ENCODE measurements at regions not wholly inside any gene's neighbourhood (a gene's known extent, or its start where the extent isn't known, plus 50 kb on each side); places are given as distances from the start of the nearest gene placed in this dataset.
A peak's percentile ranks its signal among the peaks of the same experiment; 100 is the strongest.

DNA sequence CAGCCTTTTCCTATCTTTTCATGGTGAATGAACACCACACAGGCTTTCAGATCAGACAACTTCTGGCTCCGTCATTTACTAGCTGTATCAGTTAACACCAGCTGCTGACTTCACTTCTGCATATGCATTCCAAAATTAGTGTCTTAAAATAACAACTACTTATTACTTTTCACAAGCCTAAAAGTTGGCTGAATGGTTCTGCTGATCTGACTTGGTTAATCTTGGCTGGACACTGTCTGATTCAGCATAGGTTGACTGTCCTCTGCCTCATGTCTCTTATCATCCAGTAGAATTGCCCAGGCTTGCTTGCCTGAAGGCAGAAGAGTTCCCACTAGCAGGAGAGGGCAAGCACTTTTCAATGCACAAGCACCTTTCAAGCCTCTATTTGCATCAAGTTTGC, 72.7 kb downstream of the MARCHF4 start:
- H3K27me3 Mint-ChIP-seq = peaks cover 6 to 11% of the 10 kb centered on the region in 2 donors

DNA sequence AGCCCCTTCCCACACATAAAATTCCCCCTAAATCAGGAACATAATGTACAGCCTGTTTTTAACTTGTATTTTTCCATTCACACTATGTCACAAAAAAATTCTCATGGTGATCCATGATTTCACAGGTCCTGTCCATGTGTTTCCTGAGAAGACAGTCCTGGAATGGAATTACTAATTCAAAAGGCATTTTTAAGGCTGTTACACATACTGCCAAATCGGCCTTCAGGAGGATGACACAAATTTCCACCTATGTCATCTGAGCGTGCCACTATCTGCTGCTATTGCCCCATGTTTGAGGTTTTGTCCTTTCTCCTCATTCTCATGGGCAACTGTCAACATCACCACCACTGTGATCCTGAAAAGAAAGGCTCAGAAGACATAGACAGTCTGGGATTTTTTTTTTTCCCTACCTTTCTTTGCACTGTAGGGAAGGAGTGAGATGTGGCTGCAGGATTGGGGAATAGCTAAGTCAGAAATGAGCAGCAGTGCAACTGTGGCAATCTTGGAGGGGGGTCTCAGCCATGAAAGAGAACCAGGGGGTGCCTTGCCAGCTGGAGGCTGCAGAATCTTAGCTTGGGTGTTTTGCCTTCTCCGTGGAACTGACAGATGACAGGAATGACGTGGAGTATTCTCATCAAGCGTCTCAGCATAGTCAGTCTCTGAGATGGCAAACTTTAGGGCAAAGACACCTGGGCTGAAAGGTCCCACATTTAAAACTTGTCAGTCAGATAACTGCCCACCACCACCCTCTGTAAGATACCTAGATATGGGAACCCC, 73.4 kb downstream of the MARCHF4 start:
- H3K27me3 Mint-ChIP-seq = peaks cover 6 to 11% of the 10 kb centered on the region in 2 donors
- H3K9me3 Mint-ChIP-seq = no peaks in the 10 kb centered on the region
- H3K36me3 Mint-ChIP-seq (ENCODE audit: insufficient read depth) = no peaks in the 10 kb centered on the region
- ATAC-seq (replicated peaks) = no peak
- H3K4me3 Mint-ChIP-seq = no peak overlapping the region
- H3K27ac Mint-ChIP-seq = no peak overlapping the region
- H3K4me1 Mint-ChIP-seq (ENCODE audit: low read depth in 2 of 2) = peaks cover 3 to 4% of the 10 kb centered on the region in 2 donors
- DNase-seq = no peak

More for the DNA sequence above, 72.7 kb downstream of the MARCHF4 start:
- H3K4me1 Mint-ChIP-seq (ENCODE audit: low read depth in 2 of 2) = peaks cover 3 to 4% of the 10 kb centered on the region in 2 donors
- H3K4me3 Mint-ChIP-seq = no peak overlapping the region
- H3K9me3 Mint-ChIP-seq = no peaks in the 10 kb centered on the region
- no peak for DNase-seq
- no peak overlapping the region for H3K27ac Mint-ChIP-seq
- no peak for ATAC-seq (replicated peaks)
- H3K36me3 Mint-ChIP-seq (ENCODE audit: insufficient read depth) = no peaks in the 10 kb centered on the region

DNA sequence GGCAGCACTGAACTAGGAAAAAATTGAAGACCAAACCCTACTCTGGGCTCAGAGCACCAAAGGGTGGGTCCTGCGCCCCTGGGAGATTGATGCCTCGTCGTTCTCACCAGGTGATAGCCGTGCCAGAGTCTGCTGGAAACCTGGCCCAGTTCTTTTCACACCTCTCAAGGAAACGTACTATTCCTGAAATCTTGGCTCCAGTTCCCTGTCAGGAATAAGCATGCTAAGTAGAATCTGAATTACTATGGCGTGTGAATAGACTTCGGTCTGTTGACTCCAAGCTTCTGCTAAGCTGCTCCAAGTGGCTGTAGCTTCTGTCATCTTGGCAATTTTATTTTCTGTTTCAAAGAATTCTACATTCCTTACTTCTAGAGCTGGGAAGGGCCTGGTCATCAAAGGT, 75.4 kb downstream of the MARCHF4 start:
- peaks cover 3 to 4% of the 10 kb centered on the region in 2 donors for H3K4me1 Mint-ChIP-seq (ENCODE audit: low read depth in 2 of 2)
- DNase-seq (no peak), ATAC-seq (replicated peaks) (no peak)
- no peaks in the 10 kb centered on the region for H3K9me3 Mint-ChIP-seq
- peaks cover 6 to 11% of the 10 kb centered on the region in 2 donors for H3K27me3 Mint-ChIP-seq
- peak overlapping the region in 1 of 2 donors; percentile 66 for H3K27ac Mint-ChIP-seq
- H3K4me3 Mint-ChIP-seq = no peak overlapping the region
- H3K36me3 Mint-ChIP-seq (ENCODE audit: insufficient read depth) = no peaks in the 10 kb centered on the region

DNA sequence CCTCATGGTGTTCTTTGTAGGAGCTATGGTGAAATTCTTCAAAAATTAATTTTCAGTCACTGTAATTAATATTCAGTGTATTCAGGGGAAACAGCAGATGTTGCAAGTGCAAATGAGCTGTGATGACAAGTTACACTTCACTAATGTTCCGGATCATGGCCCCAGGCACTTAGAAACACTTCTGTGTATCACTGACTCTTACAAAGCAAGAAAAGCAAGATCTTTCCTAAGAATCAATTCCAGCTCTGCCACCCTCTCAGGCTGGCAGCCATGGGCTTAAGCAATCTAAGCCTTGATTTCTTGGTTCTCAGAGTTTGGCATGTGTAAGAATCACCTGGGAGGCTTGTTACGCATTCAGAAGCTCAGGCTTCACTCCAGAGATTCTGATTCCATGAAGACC, 78.0 kb downstream of the MARCHF4 start:
- DNase-seq (no peak), ATAC-seq (replicated peaks) (no peak)
- Mint-ChIP-seq H3K4me1 (ENCODE audit: low read depth in 2 of 2) (peaks cover 3 to 4% of the 10 kb centered on the region in 2 donors), H3K36me3 (ENCODE audit: insufficient read depth) (no peaks in the 10 kb centered on the region), H3K4me3 (no peak overlapping the region), H3K27me3 (no peaks in the 10 kb centered on the region), H3K27ac (no peak overlapping the region), H3K9me3 (no peaks in the 10 kb centered on the region)

DNA sequence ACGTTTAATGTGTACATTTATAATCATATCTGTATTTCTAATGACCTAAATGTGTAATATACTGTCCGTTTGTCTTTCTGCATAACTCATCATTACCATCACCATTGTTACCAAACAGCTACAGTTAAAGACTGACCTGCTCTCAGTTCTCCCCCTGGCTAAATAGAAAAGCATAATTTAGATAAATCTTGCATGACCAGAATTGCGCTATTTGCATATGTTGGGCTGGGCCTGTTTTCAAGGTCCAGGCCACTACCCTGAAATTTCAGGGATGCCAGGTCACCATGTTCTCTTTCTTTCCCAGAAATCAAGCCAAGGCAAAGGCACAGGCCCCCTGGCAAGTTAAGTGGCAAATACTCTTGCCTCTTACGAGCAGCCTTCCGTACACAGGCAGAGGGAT, 78.4 kb downstream of the MARCHF4 start:
- Mint-ChIP-seq H3K27ac (no peak overlapping the region), H3K9me3 (no peaks in the 10 kb centered on the region), H3K36me3 (ENCODE audit: insufficient read depth) (no peaks in the 10 kb centered on the region), H3K4me1 (ENCODE audit: low read depth in 2 of 2) (peaks cover 3 to 4% of the 10 kb centered on the region in 2 donors), H3K27me3 (no peaks in the 10 kb centered on the region), H3K4me3 (no peak overlapping the region)
- DNase-seq (no peak), ATAC-seq (replicated peaks) (no peak)

DNA sequence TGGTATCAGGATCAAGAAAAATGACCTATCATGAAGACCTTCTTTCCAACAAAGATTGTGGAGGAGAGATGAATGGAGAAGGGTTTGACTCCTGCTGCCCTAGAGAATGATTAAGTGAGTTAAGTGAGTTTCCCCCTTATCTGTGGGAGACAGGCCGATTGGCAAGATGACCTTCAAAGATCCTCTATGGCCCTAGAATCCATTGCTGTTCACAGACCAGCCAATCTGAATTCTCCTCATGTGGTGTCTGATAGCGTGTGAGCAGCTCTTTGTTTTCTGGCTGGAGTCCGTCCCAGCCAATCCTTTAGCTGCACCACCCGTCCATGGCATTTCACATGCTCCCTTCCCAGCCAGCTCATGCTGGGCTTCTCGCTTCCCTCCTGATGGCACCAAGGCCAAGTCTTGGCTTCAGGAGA, 79.4 kb downstream of the MARCHF4 start:
- Mint-ChIP-seq H3K4me3 (no peak overlapping the region), H3K4me1 (ENCODE audit: low read depth in 2 of 2) (peaks cover 3 to 4% of the 10 kb centered on the region in 2 donors), H3K9me3 (no peaks in the 10 kb centered on the region), H3K27me3 (no peaks in the 10 kb centered on the region), H3K36me3 (ENCODE audit: insufficient read depth) (no peaks in the 10 kb centered on the region), H3K27ac (no peak overlapping the region)
- DNase-seq = no peak
- ATAC-seq (replicated peaks) = no peak

DNA sequence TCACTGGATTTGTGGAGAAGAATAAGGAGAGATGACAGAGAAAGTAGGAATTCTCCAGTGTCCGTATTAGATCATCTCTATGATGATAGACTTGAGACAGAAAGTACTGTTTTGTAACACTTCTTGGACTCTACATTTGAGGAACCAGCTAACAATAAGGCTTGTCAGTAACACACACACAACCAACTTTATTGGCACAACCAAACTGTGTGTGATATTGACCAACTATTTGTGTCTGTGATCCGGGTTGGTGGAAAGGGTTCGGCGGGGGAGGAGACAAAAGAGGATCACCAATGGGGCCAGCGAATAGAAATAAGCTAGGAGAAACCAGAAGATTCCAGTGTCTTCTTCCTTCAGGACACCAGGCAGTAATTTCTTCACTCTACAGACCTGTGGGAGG, 79.8 kb downstream of the MARCHF4 start:
- H3K4me3 Mint-ChIP-seq = no peak overlapping the region
- ATAC-seq (replicated peaks) = no peak
- H3K36me3 Mint-ChIP-seq (ENCODE audit: insufficient read depth) = no peaks in the 10 kb centered on the region
- no peaks in the 10 kb centered on the region for H3K9me3 Mint-ChIP-seq
- no peaks in the 10 kb centered on the region for H3K27me3 Mint-ChIP-seq
- H3K4me1 Mint-ChIP-seq (ENCODE audit: low read depth in 2 of 2) = peaks cover 3 to 4% of the 10 kb centered on the region in 2 donors
- H3K27ac Mint-ChIP-seq = no peak overlapping the region
- DNase-seq = no peak

DNA sequence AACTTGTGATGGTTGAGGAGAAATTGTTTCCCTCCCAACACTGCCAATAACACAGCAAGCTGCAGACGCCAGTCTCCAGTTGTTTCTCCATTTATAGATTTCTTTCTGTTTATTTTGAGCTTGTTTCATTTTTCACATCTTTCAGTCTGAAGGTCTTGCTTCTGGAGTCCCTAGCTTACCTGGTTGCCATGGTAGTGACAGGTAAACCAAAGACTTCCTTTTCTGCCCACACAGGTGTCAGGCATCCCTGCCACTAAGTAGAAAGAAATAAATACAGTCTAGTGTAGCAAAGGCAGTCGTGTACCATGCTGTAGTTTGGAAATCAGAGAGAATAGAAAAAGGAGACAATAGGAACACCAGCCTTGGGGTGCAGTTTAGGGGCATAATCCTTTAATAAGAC, 82.8 kb downstream of the MARCHF4 start:
- Mint-ChIP-seq H3K27me3 (peaks cover 10 to 17% of the 10 kb centered on the region in 2 donors), H3K9me3 (no peaks in the 10 kb centered on the region), H3K4me3 (no peak overlapping the region), H3K27ac (no peak overlapping the region), H3K36me3 (ENCODE audit: insufficient read depth) (no peaks in the 10 kb centered on the region), H3K4me1 (ENCODE audit: low read depth in 2 of 2) (no peaks in the 10 kb centered on the region)
- ATAC-seq (replicated peaks) (no peak), DNase-seq (no peak)

DNA sequence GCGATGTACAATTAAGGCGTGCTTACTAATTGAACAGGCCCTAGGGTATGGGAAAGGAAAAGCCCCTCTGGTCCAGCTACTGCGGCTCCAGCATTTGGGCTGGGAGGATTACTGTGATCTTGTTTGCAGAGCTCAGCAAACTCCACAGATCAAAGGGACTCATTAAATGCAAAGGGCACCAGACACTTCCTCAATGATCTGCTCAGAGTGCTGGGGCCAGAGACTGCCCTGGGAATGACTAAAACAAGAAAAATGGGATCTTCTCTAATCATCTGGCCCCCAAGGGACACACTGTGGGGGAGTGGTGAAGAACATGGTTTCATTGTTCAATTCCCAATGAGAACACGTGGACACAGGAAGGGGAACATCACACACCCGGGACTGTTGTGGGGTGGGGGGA, 85.0 kb downstream of the MARCHF4 start:
- Mint-ChIP-seq H3K27me3 (peaks cover 10 to 17% of the 10 kb centered on the region in 2 donors), H3K4me3 (no peak overlapping the region), H3K4me1 (ENCODE audit: low read depth in 2 of 2) (peaks cover 0 to 3% of the 10 kb centered on the region in 2 donors), H3K27ac (no peak overlapping the region), H3K36me3 (ENCODE audit: insufficient read depth) (no peaks in the 10 kb centered on the region), H3K9me3 (no peaks in the 10 kb centered on the region)
- ATAC-seq (replicated peaks) (no peak), DNase-seq (no peak)

DNA sequence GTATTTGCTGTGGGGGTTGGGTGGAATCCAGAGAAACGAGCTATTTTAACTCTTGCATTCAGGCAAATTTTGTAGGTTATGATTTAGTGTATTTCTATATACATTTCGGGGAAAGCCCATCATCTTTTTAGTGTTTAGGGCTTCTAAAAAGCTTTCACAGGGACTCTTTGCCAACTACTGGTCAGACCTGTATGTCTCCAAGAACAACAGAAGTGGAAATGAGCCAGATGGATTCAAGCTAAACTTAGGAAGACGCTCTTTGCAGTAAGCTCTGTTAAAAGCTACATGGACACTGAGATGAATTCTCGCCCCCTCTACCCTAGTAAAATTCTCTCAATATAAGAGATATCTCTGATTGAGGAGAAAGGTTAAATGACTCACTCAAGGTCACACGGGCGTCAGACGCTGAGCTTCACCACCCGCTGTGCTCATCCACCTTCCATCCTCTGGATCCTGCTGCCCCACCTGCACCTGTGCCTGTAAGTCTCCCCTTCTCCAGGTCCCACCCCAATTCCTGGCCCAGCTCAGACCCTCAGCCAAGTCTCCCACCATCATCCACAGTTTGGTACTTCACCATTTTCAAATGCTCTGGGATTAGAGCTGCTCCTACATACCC, 85.6 kb downstream of the MARCHF4 start:
- H3K4me3 Mint-ChIP-seq = no peak overlapping the region
- H3K9me3 Mint-ChIP-seq = no peaks in the 10 kb centered on the region
- H3K36me3 Mint-ChIP-seq (ENCODE audit: insufficient read depth) = no peaks in the 10 kb centered on the region
- H3K27ac Mint-ChIP-seq = no peak overlapping the region
- H3K4me1 Mint-ChIP-seq (ENCODE audit: low read depth in 2 of 2) = peaks cover 0 to 3% of the 10 kb centered on the region in 2 donors
- no peak for ATAC-seq (replicated peaks)
- no peak for DNase-seq
- peaks cover 10 to 17% of the 10 kb centered on the region in 2 donors for H3K27me3 Mint-ChIP-seq

DNA sequence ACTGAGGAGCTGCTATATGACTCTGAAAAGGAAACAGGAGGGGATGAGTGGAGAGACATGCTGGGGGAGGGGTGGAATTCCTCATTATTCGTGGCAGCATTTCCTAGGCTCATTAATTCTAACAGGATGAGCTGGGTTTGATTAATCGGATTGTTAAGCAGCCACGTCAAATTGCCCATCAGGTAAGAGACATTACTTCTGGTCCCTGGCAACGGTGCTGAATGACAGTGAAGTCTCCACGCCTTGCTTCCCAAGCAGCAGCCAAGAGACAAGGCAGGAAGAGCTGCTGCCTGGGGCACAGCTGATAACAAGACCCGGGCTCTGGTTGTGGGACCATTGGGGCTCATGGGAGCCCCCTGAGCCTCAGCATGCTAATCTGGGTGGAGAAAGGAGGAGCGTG, 86.6 kb downstream of the MARCHF4 start:
- peaks cover 2% of the 10 kb centered on the region for H3K36me3 Mint-ChIP-seq (ENCODE audit: insufficient read depth)
- H3K27ac Mint-ChIP-seq = no peak overlapping the region
- ATAC-seq (replicated peaks) (no peak), DNase-seq (no peak)
- peaks cover 0 to 3% of the 10 kb centered on the region in 2 donors for H3K4me1 Mint-ChIP-seq (ENCODE audit: low read depth in 2 of 2)
- H3K27me3 Mint-ChIP-seq = peaks cover 10 to 17% of the 10 kb centered on the region in 2 donors
- H3K4me3 Mint-ChIP-seq = no peak overlapping the region
- no peaks in the 10 kb centered on the region for H3K9me3 Mint-ChIP-seq

DNA sequence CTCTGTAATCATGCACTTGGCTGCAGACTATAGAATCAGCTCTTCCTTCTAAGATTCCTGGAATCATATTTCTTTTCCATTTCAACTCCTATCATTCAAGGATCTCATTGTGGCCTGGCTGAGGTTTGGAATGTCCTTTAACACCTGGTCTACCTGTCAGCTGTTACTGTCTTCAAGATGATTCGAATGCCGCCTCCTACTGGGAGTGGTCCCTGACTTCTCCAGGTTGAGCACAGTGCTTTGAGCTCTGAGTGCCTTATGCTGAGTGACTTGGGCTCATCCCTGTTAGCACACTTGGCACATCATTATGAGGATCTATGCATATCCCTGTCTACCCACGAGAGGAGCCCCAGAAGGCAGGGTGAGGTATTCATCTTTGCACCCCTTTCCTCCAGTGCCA, 87.6 kb downstream of the MARCHF4 start:
- Mint-ChIP-seq H3K4me3 (no peak overlapping the region), H3K4me1 (ENCODE audit: low read depth in 2 of 2) (peaks cover 0 to 3% of the 10 kb centered on the region in 2 donors), H3K9me3 (no peaks in the 10 kb centered on the region), H3K36me3 (ENCODE audit: insufficient read depth) (peaks cover 2% of the 10 kb centered on the region), H3K27ac (no peak overlapping the region), H3K27me3 (peaks cover 10 to 17% of the 10 kb centered on the region in 2 donors)
- ATAC-seq (replicated peaks) (no peak), DNase-seq (no peak)

DNA sequence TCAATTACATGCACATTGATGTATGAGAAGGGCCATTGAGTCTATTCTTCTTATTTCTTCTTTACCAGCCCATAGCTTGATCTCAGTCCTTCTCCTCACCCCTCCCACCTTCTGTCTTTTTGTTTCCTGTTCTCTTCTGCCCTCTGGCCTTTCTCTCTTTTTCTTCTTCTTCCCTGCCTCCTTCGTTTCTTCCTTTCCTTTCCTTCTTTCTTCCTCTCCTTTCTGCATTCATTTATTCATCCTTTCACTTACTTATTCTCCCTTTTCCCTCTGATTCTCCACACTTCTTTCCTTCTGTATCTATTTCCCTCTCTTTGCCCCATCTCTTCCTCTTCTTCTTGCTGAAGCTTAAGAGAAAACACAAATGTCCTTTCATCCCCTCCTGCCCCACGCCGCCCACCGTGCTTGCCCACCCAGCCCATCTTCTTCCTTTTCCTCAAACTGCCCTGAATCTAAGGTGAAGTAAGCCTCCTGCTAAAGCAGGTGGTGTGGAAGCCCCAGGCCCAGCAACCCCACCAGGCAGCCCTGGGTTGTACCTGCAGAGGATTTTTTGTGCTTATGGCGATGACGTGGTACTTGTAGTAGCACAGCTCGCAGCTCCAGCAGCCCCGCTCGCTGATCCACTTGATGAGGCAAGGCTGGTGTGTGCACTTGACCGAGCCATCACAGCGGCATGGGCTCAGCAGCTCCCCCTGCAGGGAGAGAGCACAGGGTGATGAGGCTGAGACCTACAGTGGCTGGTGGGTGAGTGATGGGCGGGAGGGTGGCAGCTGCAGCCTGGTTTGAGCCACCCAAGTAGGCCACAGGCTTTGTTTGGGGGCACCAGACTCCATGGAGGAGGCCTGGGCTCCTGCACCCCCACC, 89.0 kb downstream of the MARCHF4 start:
- Mint-ChIP-seq H3K36me3 (ENCODE audit: insufficient read depth) (peaks cover 2% of the 10 kb centered on the region), H3K27me3 (peaks cover 10 to 17% of the 10 kb centered on the region in 2 donors), H3K4me1 (ENCODE audit: low read depth in 2 of 2) (peaks cover 0 to 3% of the 10 kb centered on the region in 2 donors), H3K4me3 (no peak overlapping the region), H3K9me3 (no peaks in the 10 kb centered on the region), H3K27ac (peak overlapping the region in 1 of 2 donors; percentile 52)
- ATAC-seq (replicated peaks) = no peak
- no peak for DNase-seq
